Thyroid gland (tissue), 4 donors: ENCODE measurements at regions not wholly inside any gene's neighbourhood (a gene's known extent, or its start where the extent isn't known, plus 50 kb on each side); places are given as distances from the start of the nearest gene placed in this dataset.

Source experiments
- DNase-seq, 2 donors: peaks; one replicate each; pipeline ENCODE4 v3.0.0-alpha.2; 2019
- H3K27ac ChIP-seq, 3 donors: fragments of 200-600 bp; sonication (generic); 1 replicate in 2 of 3; 2 replicates in 1 of 3; pipeline ENCODE4 v1.5.1; 2016 to 2019; ENCODE audit warnings: mild to moderate bottlenecking in 1 of 3, moderate library complexity in 1 of 3
- H3K27me3 ChIP-seq: fragments of 200-600 bp; sonication (generic); one replicate; pipeline ENCODE4 v1.5.1; 2019
- H3K36me3 ChIP-seq, 2 donors: fragments of 200-600 bp; sonication (generic); one replicate each; pipeline ENCODE4 v1.5.1; 2016 to 2019
- H3K4me1 ChIP-seq, 2 donors: fragments of 200-600 bp; sonication (generic); one replicate each; pipeline ENCODE4 v1.5.1; 2017 to 2019
- H3K4me3 ChIP-seq, 3 donors: fragments of 200-600 bp; sonication (generic); replicated peaks in 1 of 3; 1 replicate in 2 of 3; 2 replicates in 1 of 3; pipeline ENCODE4 v1.5.1; 2016; ENCODE audit warnings: mild to moderate bottlenecking in 1 of 3
- H3K9me3 ChIP-seq: fragments of 200-600 bp; sonication (generic); one replicate; pipeline ENCODE4 v1.5.1; 2017
- CTCF ChIP-seq, 6 experiments: fragments of 200-600 bp in 3 of 6; fragments of 450-650 bp in 3 of 6; sonication (generic) in 3 of 6; IDR thresholded peaks; one replicate each; pipeline ENCODE4 v1.5.1; 2016 to 2019; ENCODE audit warnings: antibody characterized with exemption in 6 of 6, mild to moderate bottlenecking in 2 of 6, inconsistent platforms in 1 of 6, moderate library complexity in 1 of 6
- POLR2A ChIP-seq, 2 donors: fragments of 450-650 bp; IDR thresholded peaks; one replicate each; pipeline ENCODE4 v1.6.1; 2017; ENCODE audit warnings: antibody characterized with exemption in 2 of 2, mild to moderate bottlenecking in 2 of 2, moderate library complexity in 1 of 2
- WGBS, 2 donors: methylation state at CpG; one replicate each; pipeline ENCODE4 v1.1.5; 2017; 5-methylcytosine and 5-hydroxymethylcytosine counted together
- intact Hi-C: fragments of 100-400 bp; cut with DNase I; formaldehyde crosslinking; loops from one replicate; pipeline ENCODE4 v1.15.1; 2023

- no peak for DNase-seq
- Histone ChIP-seq H3K4me3 (no peak overlapping the region), H3K36me3 (no peaks in the 10 kb centered on the region), H3K27me3 (no peaks in the 10 kb centered on the region), H3K4me1 (no peaks in the 10 kb centered on the region), H3K27ac (no peak overlapping the region), H3K9me3 (no peaks in the 10 kb centered on the region)
- TF ChIP-seq CTCF (IDR thresholded peaks at IDR 0.05): no peak
- TF ChIP-seq POLR2A (IDR thresholded peaks at IDR 0.05): no peak
- WGBS, 2 donors: 70 to 77% methylated on average over 1 of the region's 1 CpG
- intact Hi-C loops: no loop called here
Measured at GRCh38 chr5:8349855-8350254, 480.9 kb downstream of the MTRR start.

- DNase-seq: no peak
- intact Hi-C loops: no loop called here
- Histone ChIP-seq H3K9me3 (no peaks in the 10 kb centered on the region), H3K27ac (no peak overlapping the region), H3K36me3 (no peaks in the 10 kb centered on the region), H3K4me1 (no peaks in the 10 kb centered on the region), H3K4me3 (no peak overlapping the region), H3K27me3 (no peaks in the 10 kb centered on the region)
- TF ChIP-seq CTCF (IDR thresholded peaks at IDR 0.05) (no peak), POLR2A (IDR thresholded peaks at IDR 0.05) (no peak)
- WGBS, 2 donors: 84% methylated on average over 6 of the region's 6 CpGs
Measured at GRCh38 chr5:8350644-8351339, 481.8 kb downstream of the MTRR start.

GRCh38 chr5:8355981-8356380 lies 487.0 kb downstream of the MTRR start:
- DNase-seq: no peak
- intact Hi-C loops: no loop called here
- 37 to 42% methylated on average over 1 of the region's 1 CpG for WGBS, 2 donors
- TF ChIP-seq CTCF (IDR thresholded peaks at IDR 0.05) (no peak), POLR2A (IDR thresholded peaks at IDR 0.05) (no peak)
- Histone ChIP-seq H3K36me3 (no peaks in the 10 kb centered on the region), H3K4me1 (no peaks in the 10 kb centered on the region), H3K27me3 (no peaks in the 10 kb centered on the region), H3K27ac (no peak overlapping the region), H3K4me3 (no peak overlapping the region), H3K9me3 (no peaks in the 10 kb centered on the region)

- H3K36me3 ChIP-seq: no peaks in the 10 kb centered on the region
- TF ChIP-seq CTCF (IDR thresholded peaks at IDR 0.05) (no peak), POLR2A (IDR thresholded peaks at IDR 0.05) (no peak)
- intact Hi-C loops: no loop called here
- DNase-seq: no peak
- H3K27me3 ChIP-seq: no peaks in the 10 kb centered on the region
- no peaks in the 10 kb centered on the region for H3K4me1 ChIP-seq
- no peaks in the 10 kb centered on the region for H3K9me3 ChIP-seq
- 42 to 44% methylated on average over 2 of the region's 2 CpGs for WGBS, 2 donors
- no peak overlapping the region for H3K4me3 ChIP-seq
- no peak overlapping the region for H3K27ac ChIP-seq
Measured at GRCh38 chr5:8360012-8360411, 491.1 kb downstream of the MTRR start.

GRCh38 chr5:8362495-8362894 lies 493.5 kb downstream of the MTRR start:
- Histone ChIP-seq H3K4me1 (no peaks in the 10 kb centered on the region), H3K9me3 (no peaks in the 10 kb centered on the region), H3K27ac (no peak overlapping the region), H3K27me3 (no peaks in the 10 kb centered on the region), H3K4me3 (no peak overlapping the region), H3K36me3 (no peaks in the 10 kb centered on the region)
- DNase-seq: no peak
- TF ChIP-seq POLR2A (IDR thresholded peaks at IDR 0.05) (no peak), CTCF (IDR thresholded peaks at IDR 0.05) (no peak)
- WGBS, 2 donors: 63 to 70% methylated on average over 1 of the region's 1 CpG
- intact Hi-C loops: no loop called here
